ENCODE measurements at regions not wholly inside any gene's neighbourhood (a gene's known extent, or its start where the extent isn't known, plus 50 kb on each side); places are given as distances from the start of the nearest gene placed in this dataset.

GRCh38 chr18:55912919-55913318, 324.9 kb upstream of the TCF4 start:
- H4K20me1 ChIP-seq (ENCODE audit: insufficient read depth, low read length): no peaks in the 10 kb centered on the region
- no peaks in the 10 kb centered on the region for H3K4me1 ChIP-seq (ENCODE audit: control insufficient read depth, insufficient read depth, low read length)
- H4K91ac ChIP-seq (ENCODE audit: insufficient read depth, low read depth, low read length): no peak overlapping the region
- no peak overlapping the region for H2BK120ac ChIP-seq (ENCODE audit: low read depth, low read length)
- H3K27ac ChIP-seq (ENCODE audit: insufficient read depth, low read length): no peak overlapping the region
- in situ Hi-C loops (cut with MboI; ENCODE audit: low sequenced_read_pairs): no loop called here
- H2BK5ac ChIP-seq (ENCODE audit: low read depth, low read length, poor library complexity, severe bottlenecking): no peak overlapping the region
- H4K5ac ChIP-seq (ENCODE audit: low read depth, low read length): no peak overlapping the region
- H2BK20ac ChIP-seq (ENCODE audit: low read depth, low read length): no peak overlapping the region
- H2AFZ ChIP-seq (replicated peaks; ENCODE audit: low read length, poor library complexity): no peak overlapping the region
- H3K14ac ChIP-seq (replicated peaks; ENCODE audit: low read depth, low read length): 0 out of 2 replicates have a peak overlapping the region, but pooled peaks have one; percentile 6
- H2BK15ac ChIP-seq (ENCODE audit: low read depth, low read length): no peak overlapping the region
- POLR2A ChIA-PET (ENCODE audit: unreplicated experiment): no interaction called here
- ATAC-seq (ENCODE audit: low read depth) (no peak), DNase-seq (no peak)
- intact Hi-C loops (cut with micrococcal nuclease): no loop called here
- no peak overlapping the region for H3K56ac ChIP-seq (ENCODE audit: extremely low read depth, insufficient read depth, low read length)
- no peak overlapping the region for H4K8ac ChIP-seq (ENCODE audit: low read depth in 2 of 2, low read length in 2 of 2)
- no peak overlapping the region for H3K4ac ChIP-seq (ENCODE audit: low read depth, low read length)
- WGBS, 2 experiments (ENCODE audit: extremely low coverage in 2 of 2, insufficient read length in 1 of 2): 100% methylated on average over 2 of the region's 5 CpGs; no CpG with 5 or more reads in 1 of the 2 experiments
- no TSS peak for BruUV-seq (replicated peaks)
- H3K79me1 ChIP-seq (ENCODE audit: low read depth in 1 of 2, low read length in 2 of 2): no peaks in the 10 kb centered on the region
- no peak overlapping the region for H3K4me2 ChIP-seq (ENCODE audit: low read depth, low read length)
- H3K23ac ChIP-seq (ENCODE audit: low read depth, low read length): no peak overlapping the region
- no peak overlapping the region for H3K18ac ChIP-seq (ENCODE audit: low read depth, low read length)
- no peak overlapping the region for H3K4me3 ChIP-seq (ENCODE audit: insufficient read depth, low read depth, low read length)
- H3K9me1 ChIP-seq (ENCODE audit: insufficient read depth, low read length): no peaks in the 10 kb centered on the region
- H3K27me3 ChIP-seq (ENCODE audit: control insufficient read depth, insufficient read depth, low read length): no peaks in the 10 kb centered on the region
- TF ChIP-seq BHLHE40 (IDR thresholded peaks at IDR 0.05; ENCODE audit: low read depth, low read length) (no peak), NFE2L2 (IDR thresholded peaks at IDR 0.05; ENCODE audit: low read depth, low read length) (no peak), POLR2A (IDR thresholded peaks at IDR 0.05; ENCODE audit: low read depth, low read length) (no peak), RCOR1 (IDR thresholded peaks at IDR 0.05; ENCODE audit: insufficient replicate concordance, low read length) (no peak), ELK1 (IDR thresholded peaks at IDR 0.05; ENCODE audit: borderline replicate concordance, low read depth, low read length) (no peak), MAFK (IDR thresholded peaks at IDR 0.05; ENCODE audit: low read depth, low read length) (no peak)
- no peak overlapping the region for H2AK9ac ChIP-seq (replicated peaks; ENCODE audit: low read depth, low read length, poor library complexity)
- no peaks in the 10 kb centered on the region for H3K9me3 ChIP-seq (ENCODE audit: control insufficient read depth, insufficient read depth, low read length)
- CTCF ChIA-PET: no interaction called here
- dilution Hi-C loops (cut with HindIII; ENCODE audit: low sequenced_read_pairs, unreplicated experiment): no loop called here
- H3K36me3 ChIP-seq (ENCODE audit: control insufficient read depth, insufficient read depth, low read length): no peaks in the 10 kb centered on the region
- H2AK5ac ChIP-seq (ENCODE audit: low read depth, low read length): no peak overlapping the region
- no peak overlapping the region for H3K9ac ChIP-seq (ENCODE audit: low read depth, low read length)

All from IMR-90 (cell line).